ENCODE measurements at regions not wholly inside any gene's neighbourhood (a gene's known extent, or its start where the extent isn't known, plus 50 kb on each side); places are given as distances from the start of the nearest gene placed in this dataset.
"Not testable (repeated sequence)": the region's sequence is repeated elsewhere in the genome, so short reads cannot be mapped to it uniquely, and the experiment has no call there.

GRCh38 chr6:90701926-90702325 lies 115.1 kb upstream of the MAP3K7 start:
- DNase-seq (ENCODE audit: low read depth in 4 of 4, low spot score in 3 of 4) = no peak

GRCh38 chr6:90701146-90701781 lies 114.4 kb upstream of the MAP3K7 start:
- DNase-seq (ENCODE audit: low read depth in 4 of 4, low spot score in 3 of 4) = no peak

- no peak for DNase-seq (ENCODE audit: low read depth in 4 of 4, low spot score in 3 of 4)
Measured at GRCh38 chr6:90695316-90695715, 108.4 kb upstream of the MAP3K7 start.

- DNase-seq (ENCODE audit: low read depth in 4 of 4, low spot score in 3 of 4) = no peak
Measured at GRCh38 chr6:90694802-90695201, 107.9 kb upstream of the MAP3K7 start.

- DNase-seq (ENCODE audit: low read depth in 4 of 4, low spot score in 3 of 4) = no peak
Measured at GRCh38 chr6:90691823-90692222, 105.0 kb upstream of the MAP3K7 start.

GRCh38 chr6:90689172-90689571 lies 102.3 kb upstream of the MAP3K7 start:
- DNase-seq (ENCODE audit: low read depth in 4 of 4, low spot score in 3 of 4) = no peak

- DNase-seq (ENCODE audit: low read depth in 4 of 4, low spot score in 3 of 4) = no peak
Measured at GRCh38 chr6:90687775-90688380, 101.0 kb upstream of the MAP3K7 start.

GRCh38 chr6:90681863-90682262 lies 95.0 kb upstream of the MAP3K7 start:
- no peak for DNase-seq (ENCODE audit: low read depth in 4 of 4, low spot score in 3 of 4)

GRCh38 chr6:90678049-90678779 lies 91.3 kb upstream of the MAP3K7 start:
- DNase-seq (ENCODE audit: low read depth in 4 of 4, low spot score in 3 of 4) = no peak

- DNase-seq (ENCODE audit: low read depth in 4 of 4, low spot score in 3 of 4) = no peak
Measured at GRCh38 chr6:90677440-90677839, 90.6 kb upstream of the MAP3K7 start.

- no peak for DNase-seq (ENCODE audit: low read depth in 4 of 4, low spot score in 3 of 4)
Measured at GRCh38 chr6:90676516-90677300, 89.8 kb upstream of the MAP3K7 start.

- DNase-seq (ENCODE audit: low read depth in 4 of 4, low spot score in 3 of 4) = not testable (repeated sequence)
Measured at GRCh38 chr6:90675107-90675506, 88.2 kb upstream of the MAP3K7 start.

GRCh38 chr6:90674077-90674476 lies 87.2 kb upstream of the MAP3K7 start:
- not testable (repeated sequence) for DNase-seq (ENCODE audit: low read depth in 4 of 4, low spot score in 3 of 4)

- DNase-seq (ENCODE audit: low read depth in 4 of 4, low spot score in 3 of 4) = no peak
Measured at GRCh38 chr6:90669846-90670245, 83.0 kb upstream of the MAP3K7 start.

- no peak for DNase-seq (ENCODE audit: low read depth in 4 of 4, low spot score in 3 of 4)
Measured at GRCh38 chr6:90669420-90669819, 82.5 kb upstream of the MAP3K7 start.

GRCh38 chr6:90668141-90668540 lies 81.3 kb upstream of the MAP3K7 start:
- no peak for DNase-seq (ENCODE audit: low read depth in 4 of 4, low spot score in 3 of 4)

GRCh38 chr6:90663873-90664272 lies 77.0 kb upstream of the MAP3K7 start:
- DNase-seq (ENCODE audit: low read depth in 4 of 4, low spot score in 3 of 4) = no peak

- no peak for DNase-seq (ENCODE audit: low read depth in 4 of 4, low spot score in 3 of 4)
Measured at GRCh38 chr6:90663106-90663505, 76.2 kb upstream of the MAP3K7 start.

GRCh38 chr6:90660931-90661330 lies 74.1 kb upstream of the MAP3K7 start:
- no peak for DNase-seq (ENCODE audit: low read depth in 4 of 4, low spot score in 3 of 4)

GRCh38 chr6:90658497-90658896 lies 71.6 kb upstream of the MAP3K7 start:
- DNase-seq (ENCODE audit: low read depth in 4 of 4, low spot score in 3 of 4) = no peak

GRCh38 chr6:90656325-90656724 lies 69.5 kb upstream of the MAP3K7 start:
- no peak for DNase-seq (ENCODE audit: low read depth in 4 of 4, low spot score in 3 of 4)
